T-helper 1 cell treated with Interleukin-12 subunit alpha and Interleukin-12 subunit beta and Interleukin-4 antibody, amounts not matched to agents 30 μg/mL and 1 μg/mL, for 36 hours (primary cell): ENCODE measurements at regions not wholly inside any gene's neighbourhood (a gene's known extent, or its start where the extent isn't known, plus 50 kb on each side); places are given as distances from the start of the nearest gene placed in this dataset.
"Not testable (repeated sequence)": the region's sequence is repeated elsewhere in the genome, so short reads cannot be mapped to it uniquely, and the experiment has no call there.

Experiments
- H3K27ac Mint-ChIP-seq: one replicate; pipeline ENCODE4 v1.8.0; 2021; ENCODE audit warnings: mild to moderate bottlenecking, mixed read lengths
- H3K27me3 Mint-ChIP-seq: one replicate; pipeline ENCODE4 v1.8.0; 2021; ENCODE audit warnings: low read depth, mixed read lengths
- H3K36me3 Mint-ChIP-seq: one replicate; pipeline ENCODE4 v1.8.0; 2021; ENCODE audit warnings: low read depth, mixed read lengths
- H3K4me1 Mint-ChIP-seq: one replicate; pipeline ENCODE4 v1.8.0; 2021; ENCODE audit warnings: low read depth, mixed read lengths
- H3K4me3 Mint-ChIP-seq: one replicate; pipeline ENCODE4 v1.8.0; 2021; ENCODE audit warnings: mild to moderate bottlenecking, moderate library complexity, mixed read lengths
- H3K9me3 Mint-ChIP-seq: one replicate; pipeline ENCODE4 v1.8.0; 2021; ENCODE audit warnings: mixed read lengths

DNA sequence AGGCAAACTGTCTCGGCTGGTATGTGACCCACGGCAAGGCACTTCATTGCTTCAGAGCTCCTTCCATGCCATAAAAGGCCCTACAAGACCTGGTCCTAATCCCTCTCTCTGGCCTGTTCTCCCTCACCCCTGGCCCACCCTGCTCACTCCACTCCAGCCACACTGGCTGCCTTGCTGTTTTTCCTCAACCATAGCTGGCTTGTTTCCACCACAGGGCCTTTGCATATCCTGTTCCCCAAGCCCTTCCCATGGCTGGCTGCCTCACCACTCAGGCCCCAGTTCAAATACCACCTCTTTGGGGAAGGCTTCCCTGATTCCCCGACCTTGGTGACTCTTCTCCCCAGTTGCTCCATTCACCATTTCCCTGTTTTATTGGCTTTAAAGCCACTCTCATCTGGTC lies 230.8 kb upstream of the FRG2C start:
- Mint-ChIP-seq H3K4me3 (peak overlapping the region; percentile 48), H3K4me1 (peaks cover 22% of the 10 kb centered on the region)
- H3K27me3 Mint-ChIP-seq, H3K9me3 Mint-ChIP-seq, H3K36me3 Mint-ChIP-seq, H3K27ac Mint-ChIP-seq: not testable (repeated sequence)

DNA sequence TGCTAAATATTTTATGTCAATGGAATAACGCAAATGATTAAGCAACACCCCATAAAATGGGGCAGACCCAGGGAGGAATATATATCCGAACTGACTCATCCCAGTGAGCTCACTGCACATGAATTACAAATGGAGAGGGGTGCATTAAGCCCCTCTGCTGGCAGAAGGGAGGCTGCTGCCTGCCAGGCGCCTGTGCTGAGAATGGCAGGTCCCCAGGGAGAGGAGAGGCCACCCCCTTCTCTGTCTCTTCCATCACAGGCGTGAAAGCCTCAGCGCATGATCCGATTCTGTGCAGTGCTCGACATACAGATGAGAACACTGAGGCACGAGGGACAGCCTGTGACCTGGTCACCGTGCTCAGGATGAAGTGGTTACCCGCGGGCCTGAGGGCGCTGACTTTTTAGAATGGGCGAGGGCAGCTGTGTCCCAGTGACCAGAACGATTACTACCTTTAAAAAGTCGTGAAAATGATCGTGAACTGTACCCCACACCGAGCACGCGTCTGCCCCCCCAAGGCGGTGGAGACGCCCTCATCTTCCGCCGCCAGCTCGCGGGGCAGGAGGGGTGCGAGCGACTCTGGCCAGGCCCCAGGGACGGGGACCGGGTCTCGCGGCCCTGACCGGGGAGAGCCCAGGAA lies 229.7 kb upstream of the FRG2C start:
- not testable (repeated sequence) for H3K36me3 Mint-ChIP-seq, H3K27me3 Mint-ChIP-seq, H3K9me3 Mint-ChIP-seq
- H3K27ac Mint-ChIP-seq: peak overlapping the region; percentile 76
- H3K4me1 Mint-ChIP-seq: peaks cover 17% of the 10 kb centered on the region
- peak overlapping the region; percentile 99 for H3K4me3 Mint-ChIP-seq

DNA sequence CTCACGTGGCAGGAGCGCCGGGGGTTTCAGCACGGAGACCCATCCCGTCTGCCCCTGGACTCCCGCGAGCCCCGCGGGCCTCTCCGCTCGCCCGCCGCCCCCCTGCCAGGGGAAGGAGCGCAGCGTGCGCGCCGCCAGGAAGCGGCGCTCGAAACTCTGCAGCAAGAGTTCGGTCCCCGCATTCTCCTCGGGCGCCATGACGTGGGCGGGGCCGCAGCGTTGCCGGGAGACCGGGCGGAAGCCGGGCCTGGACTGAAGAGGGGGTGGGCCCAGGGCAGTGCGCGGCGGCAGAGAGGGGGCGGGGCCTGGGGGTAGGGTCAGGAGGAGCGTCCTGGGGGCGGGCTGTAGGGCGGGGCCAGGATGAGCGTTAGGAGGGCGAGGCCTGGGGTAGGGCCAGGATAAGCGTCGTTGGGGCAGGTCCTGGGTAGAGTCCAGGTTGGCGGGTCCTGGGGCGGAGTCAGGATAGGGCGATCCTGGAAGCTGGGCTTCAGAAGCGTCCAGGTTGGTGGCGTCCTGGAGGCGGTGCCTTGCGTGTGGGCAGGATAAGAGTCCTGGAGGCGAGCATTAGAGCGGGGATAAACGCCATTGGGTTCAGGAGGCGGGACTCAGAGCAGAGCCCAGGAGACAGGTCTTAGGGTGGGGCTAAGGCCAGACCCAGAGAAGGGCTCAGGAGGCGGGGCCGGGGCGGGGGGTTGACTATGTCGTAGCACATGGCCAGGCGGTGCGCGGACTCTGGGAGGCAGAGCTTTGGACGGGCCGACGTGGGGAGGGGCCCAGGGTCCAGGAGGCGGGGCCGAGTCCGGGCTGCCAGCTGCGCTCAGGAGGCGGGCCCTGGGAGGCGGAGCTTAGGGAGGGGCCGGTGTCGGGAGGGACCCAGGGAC lies 229.0 kb upstream of the FRG2C start:
- H3K27me3 Mint-ChIP-seq, H3K36me3 Mint-ChIP-seq, H3K9me3 Mint-ChIP-seq: not testable (repeated sequence)
- H3K4me3 Mint-ChIP-seq: peak overlapping the region; percentile 99
- H3K27ac Mint-ChIP-seq: peak overlapping the region; percentile 99
- H3K4me1 Mint-ChIP-seq: peaks cover 16% of the 10 kb centered on the region

DNA sequence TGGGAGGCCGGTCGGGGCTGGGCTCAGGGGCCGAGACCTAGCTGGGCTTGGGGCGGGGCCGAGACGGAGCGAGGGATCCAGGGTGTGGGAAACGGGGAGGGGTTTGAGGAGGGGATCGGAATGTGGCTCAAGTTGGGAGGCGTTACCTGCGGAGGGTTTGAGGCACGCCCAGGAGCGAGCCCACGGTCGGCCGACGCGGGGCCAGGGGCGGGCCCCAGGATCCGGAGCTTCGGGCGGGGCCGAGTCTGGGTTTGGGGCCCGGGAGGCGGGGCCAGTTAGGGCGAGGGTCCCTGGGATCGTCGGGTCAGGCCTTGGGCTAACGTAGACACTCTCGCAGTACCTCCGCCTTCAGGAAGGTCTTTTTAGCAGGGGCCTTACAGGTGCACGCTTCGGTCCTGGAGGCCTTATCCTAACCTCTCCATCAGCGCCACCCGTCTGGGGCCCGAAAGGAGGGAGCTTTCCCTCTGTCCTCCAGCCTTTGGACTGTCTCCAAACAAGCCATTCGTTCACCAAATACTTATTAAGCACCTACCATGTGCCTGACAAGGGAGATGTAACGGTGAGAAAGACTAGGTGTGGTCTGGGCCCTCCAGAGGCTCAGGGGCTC lies 228.2 kb upstream of the FRG2C start:
- not testable (repeated sequence) for H3K27me3 Mint-ChIP-seq, H3K9me3 Mint-ChIP-seq, H3K36me3 Mint-ChIP-seq
- Mint-ChIP-seq H3K4me3 (peak overlapping the region; percentile 99), H3K27ac (peak overlapping the region; percentile 76), H3K4me1 (peaks cover 16% of the 10 kb centered on the region)

DNA sequence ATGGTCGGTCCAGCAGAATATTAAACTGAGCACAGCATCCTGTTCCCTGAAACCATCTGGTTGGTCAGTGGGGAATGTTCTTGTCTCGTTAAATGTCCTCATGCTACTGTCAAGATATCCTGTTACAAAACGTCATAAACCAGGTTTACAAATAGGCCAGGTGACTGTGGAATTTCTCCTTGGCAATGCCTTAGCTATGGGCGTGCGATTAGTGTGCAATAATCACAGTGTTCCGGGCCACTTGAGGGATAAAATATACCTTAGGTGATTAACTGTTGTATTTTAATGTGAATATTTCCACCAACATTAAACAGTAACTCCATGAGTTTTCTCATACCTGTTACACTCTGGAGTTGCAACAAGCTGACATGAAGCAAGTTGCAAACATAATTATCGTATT lies 223.1 kb upstream of the FRG2C start:
- not testable (repeated sequence) for H3K36me3 Mint-ChIP-seq, H3K4me3 Mint-ChIP-seq, H3K27ac Mint-ChIP-seq, H3K27me3 Mint-ChIP-seq, H3K4me1 Mint-ChIP-seq, H3K9me3 Mint-ChIP-seq

DNA sequence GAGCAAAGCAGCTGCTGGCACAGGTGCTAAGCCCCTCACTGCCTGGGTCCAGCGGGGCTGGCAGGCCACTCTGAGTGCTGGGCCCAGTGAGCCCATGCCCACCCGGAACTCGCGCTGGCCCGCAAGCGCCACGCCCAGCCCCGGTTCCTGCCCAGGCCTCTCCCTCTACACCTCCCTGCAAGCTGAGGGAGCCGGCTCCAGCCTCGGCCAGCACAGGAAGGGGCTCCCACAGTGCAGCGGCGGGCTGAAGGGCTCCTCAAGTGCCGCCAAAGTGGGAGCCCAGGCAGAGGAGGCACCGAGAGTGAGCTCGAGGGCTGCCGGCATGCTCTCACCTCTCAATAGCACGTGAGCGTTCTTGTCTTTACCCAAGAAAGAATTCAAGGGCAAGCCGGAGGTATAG lies 219.5 kb upstream of the FRG2C start:
- not testable (repeated sequence) for H3K4me3 Mint-ChIP-seq, H3K9me3 Mint-ChIP-seq, H3K36me3 Mint-ChIP-seq, H3K27me3 Mint-ChIP-seq, H3K27ac Mint-ChIP-seq, H3K4me1 Mint-ChIP-seq

DNA sequence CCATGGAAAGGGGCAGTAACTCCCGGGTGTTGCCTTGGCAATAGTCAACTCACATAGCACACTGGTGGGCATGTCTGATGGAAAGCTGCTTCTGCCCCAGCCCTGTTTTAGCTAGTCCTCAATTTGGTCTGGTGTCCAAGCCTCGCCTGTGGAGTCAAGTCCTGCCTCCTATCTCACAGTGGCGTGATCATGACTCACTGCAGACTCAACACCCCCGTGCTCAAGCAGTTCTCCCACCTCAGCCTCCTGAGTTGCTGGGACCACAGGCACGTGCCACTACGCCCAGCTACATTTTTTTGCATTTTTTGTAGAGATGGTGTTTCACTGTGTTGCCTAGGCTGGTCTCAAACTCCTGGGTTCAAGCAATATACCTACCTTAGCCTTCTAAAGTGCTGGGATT lies 218.9 kb upstream of the FRG2C start:
- H3K4me3 Mint-ChIP-seq, H3K9me3 Mint-ChIP-seq, H3K36me3 Mint-ChIP-seq, H3K4me1 Mint-ChIP-seq, H3K27me3 Mint-ChIP-seq, H3K27ac Mint-ChIP-seq: not testable (repeated sequence)

DNA sequence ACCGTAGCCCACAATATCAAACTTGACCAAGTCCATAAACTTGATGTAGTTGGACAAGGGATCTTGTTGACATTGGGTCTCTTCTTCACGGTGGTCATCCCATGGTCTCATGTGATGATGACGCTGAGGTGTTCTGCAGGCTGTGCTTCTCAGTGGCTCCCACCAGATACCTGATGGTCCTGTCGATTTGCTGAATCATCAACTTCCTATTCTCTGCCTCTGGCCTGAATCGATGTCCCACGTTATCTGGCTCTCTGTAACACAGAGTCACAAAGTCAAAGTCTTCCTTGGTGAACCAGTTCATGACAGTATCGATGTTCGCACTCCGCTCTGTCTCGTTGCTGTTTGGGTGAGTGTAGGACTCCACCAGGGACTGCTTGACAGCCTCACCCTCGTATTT lies 217.2 kb upstream of the FRG2C start:
- not testable (repeated sequence) for H3K4me3 Mint-ChIP-seq, H3K36me3 Mint-ChIP-seq, H3K27ac Mint-ChIP-seq, H3K27me3 Mint-ChIP-seq, H3K4me1 Mint-ChIP-seq, H3K9me3 Mint-ChIP-seq

DNA sequence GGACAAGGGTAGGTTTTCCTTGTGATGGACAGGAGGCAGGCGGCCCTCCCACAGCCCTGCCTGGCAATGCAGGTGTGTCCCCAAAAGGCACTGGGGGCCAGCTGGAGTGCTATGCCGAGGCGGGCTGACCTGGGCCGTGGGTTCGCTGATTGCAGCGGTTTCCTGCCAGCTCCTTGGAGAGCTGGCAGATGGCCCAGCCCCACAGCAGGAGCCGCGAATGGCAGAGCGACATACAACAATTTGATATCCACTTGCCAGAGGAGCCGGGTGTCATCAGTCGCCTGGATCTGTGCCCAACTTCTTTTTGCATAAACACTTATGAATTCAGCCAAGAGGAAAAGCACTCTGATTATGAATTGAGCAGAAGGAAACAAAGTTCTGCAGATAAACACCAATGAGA lies 210.8 kb upstream of the FRG2C start:
- not testable (repeated sequence) for H3K4me1 Mint-ChIP-seq, H3K27ac Mint-ChIP-seq, H3K9me3 Mint-ChIP-seq, H3K27me3 Mint-ChIP-seq, H3K36me3 Mint-ChIP-seq, H3K4me3 Mint-ChIP-seq

DNA sequence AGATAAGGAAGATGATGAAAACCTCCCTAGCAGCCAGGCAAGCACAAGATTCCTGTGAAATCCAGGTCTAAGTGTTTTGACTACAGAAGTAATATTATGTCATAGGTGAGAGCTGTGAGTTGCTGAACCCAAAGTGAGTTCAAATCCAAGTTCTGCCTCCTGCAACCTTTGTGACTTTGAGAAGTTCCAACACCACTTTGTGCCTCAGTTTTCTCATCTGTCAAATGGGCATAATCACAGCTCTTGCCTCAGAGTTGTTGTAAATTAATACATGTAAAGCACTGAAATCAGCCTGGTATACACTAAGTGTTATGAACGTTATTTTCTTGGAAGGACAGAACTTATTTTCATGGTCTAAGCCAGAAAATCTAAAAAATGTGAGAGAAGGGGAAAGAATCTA lies 210.3 kb upstream of the FRG2C start:
- not testable (repeated sequence) for H3K36me3 Mint-ChIP-seq, H3K9me3 Mint-ChIP-seq, H3K4me3 Mint-ChIP-seq

DNA sequence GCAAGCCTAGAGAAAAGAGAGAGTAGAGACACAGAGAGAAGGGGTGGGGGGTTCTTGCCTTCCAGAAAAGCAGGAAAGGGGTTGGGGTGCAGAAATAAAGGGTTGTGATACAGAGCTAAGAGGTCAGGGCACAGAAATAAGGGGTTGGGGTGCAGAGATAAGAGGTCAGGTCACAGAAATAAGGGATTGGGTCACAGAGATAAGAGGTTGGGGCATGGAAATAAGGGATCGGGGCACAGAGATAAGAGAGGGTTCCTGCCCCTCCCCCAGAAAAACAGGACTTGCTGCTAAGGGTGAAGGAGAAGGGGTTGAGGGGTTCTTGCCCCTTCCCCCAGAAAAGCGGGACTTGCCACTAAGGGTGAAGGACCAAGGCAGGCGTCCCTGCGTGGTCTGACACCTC lies 189.6 kb upstream of the FRG2C start:
- not testable (repeated sequence) for H3K4me3 Mint-ChIP-seq, H3K9me3 Mint-ChIP-seq, H3K27me3 Mint-ChIP-seq, H3K4me1 Mint-ChIP-seq, H3K36me3 Mint-ChIP-seq, H3K27ac Mint-ChIP-seq

More for the DNA sequence above, 210.3 kb upstream of the FRG2C start:
- H3K27me3 Mint-ChIP-seq, H3K4me1 Mint-ChIP-seq, H3K27ac Mint-ChIP-seq: not testable (repeated sequence)

DNA sequence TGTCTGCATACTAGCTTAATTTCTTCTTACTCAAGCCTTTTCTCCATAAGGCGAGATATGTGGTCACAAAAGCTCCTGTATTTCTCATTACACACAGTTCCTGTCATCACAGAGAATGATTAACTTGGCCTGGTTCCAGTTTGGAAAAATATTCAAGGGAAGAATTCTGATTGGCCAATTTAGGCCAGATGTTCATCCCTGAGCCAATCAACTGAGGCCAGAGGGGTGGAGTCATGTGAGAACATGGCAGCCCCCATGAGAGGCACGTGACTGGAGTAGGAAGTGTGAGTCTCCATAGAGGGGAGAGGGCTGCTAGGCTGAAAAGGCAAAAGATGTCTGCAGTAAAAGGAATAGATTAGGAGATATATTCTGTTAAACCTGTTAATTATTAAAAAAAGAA lies 167.5 kb upstream of the FRG2C start:
- not testable (repeated sequence) for H3K27ac Mint-ChIP-seq, H3K36me3 Mint-ChIP-seq, H3K27me3 Mint-ChIP-seq, H3K4me3 Mint-ChIP-seq, H3K4me1 Mint-ChIP-seq
- peaks cover 23% of the 10 kb centered on the region for H3K9me3 Mint-ChIP-seq

DNA sequence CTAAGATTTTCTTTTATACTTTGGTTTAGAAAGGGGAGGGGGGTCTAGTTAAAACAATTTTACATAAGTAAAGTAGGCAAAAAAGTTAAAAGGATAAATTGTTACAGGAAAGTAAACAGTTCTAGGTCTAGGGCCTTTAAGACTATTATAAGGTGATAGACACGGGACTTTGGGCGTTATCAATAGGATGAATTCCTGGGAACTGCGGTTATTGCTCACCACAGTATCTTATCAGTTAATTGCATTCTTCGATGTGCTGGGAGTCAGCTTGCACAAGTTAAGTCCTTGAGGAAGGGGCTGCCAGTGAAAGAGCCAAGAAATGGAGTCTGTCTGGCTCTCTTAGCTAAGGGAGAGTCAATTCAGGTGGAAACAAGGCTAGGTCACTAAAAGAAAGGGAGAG lies 163.8 kb upstream of the FRG2C start:
- H3K4me1 Mint-ChIP-seq, H3K27me3 Mint-ChIP-seq, H3K27ac Mint-ChIP-seq, H3K36me3 Mint-ChIP-seq, H3K4me3 Mint-ChIP-seq: not testable (repeated sequence)
- peaks cover 43% of the 10 kb centered on the region for H3K9me3 Mint-ChIP-seq

DNA sequence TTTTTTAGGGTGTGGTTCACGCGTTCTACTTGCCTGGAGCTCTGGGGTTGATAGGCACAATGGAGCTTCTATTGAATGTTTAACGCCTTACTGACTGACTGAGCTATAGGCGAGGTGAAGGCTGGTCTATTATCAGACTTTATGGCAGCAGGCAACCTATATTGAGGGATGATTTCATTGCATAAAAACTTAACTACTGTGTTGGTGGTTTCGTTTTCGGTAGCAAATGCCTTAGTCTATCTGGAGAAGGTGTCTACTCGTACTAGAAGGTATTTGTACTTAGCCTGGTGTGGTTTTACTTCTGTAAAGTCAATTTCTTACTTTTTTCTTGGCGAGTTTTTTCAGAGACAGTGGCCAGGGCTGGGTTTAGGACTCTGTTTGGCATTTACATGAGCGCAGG lies 162.0 kb upstream of the FRG2C start:
- H3K9me3 Mint-ChIP-seq: peaks cover 42% of the 10 kb centered on the region
- not testable (repeated sequence) for H3K4me1 Mint-ChIP-seq, H3K27ac Mint-ChIP-seq

More for the DNA sequence above, 162.0 kb upstream of the FRG2C start:
- H3K4me3 Mint-ChIP-seq, H3K36me3 Mint-ChIP-seq, H3K27me3 Mint-ChIP-seq: not testable (repeated sequence)
